ENCODE measurements at regions not wholly inside any gene's neighbourhood (a gene's known extent, or its start where the extent isn't known, plus 50 kb on each side); places are given as distances from the start of the nearest gene placed in this dataset.
"Not testable (repeated sequence)": the region's sequence is repeated elsewhere in the genome, so short reads cannot be mapped to it uniquely, and the experiment has no call there.

- POLR2A ChIA-PET = no interaction called here
- CTCF ChIA-PET = no interaction called here
These were observed 1183.7 kb upstream of the CELF2 start for GRCh38 chr10:9833942-9834341.

GRCh38 chr10:9834434-9834833, 1183.2 kb upstream of the CELF2 start:
- POLR2A ChIA-PET = no interaction called here
- CTCF ChIA-PET = no interaction called here

- CTCF ChIA-PET = no interaction called here
- POLR2A ChIA-PET = no interaction called here
These were observed 1172.6 kb upstream of the CELF2 start for GRCh38 chr10:9845075-9845474.

DNA sequence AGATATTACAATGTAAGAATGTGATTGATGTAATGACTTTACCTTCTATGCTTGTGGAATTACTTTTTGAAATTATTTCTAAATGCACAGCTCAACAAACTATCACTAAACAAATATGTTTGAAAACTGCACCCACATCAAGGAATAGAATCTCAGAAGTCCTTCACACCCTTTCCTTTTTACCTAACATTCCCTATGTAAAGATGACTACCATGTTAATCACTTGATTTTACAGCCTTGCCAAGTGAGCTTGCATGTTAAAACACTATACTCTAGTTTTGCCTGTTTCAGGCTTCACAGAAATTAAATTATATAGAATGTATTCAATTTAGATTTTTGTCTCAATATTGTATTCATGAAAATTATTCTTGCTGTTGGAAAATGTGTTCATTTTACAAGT, 1169.4 kb upstream of the CELF2 start:
- POLR2A ChIA-PET = no interaction called here

DNA sequence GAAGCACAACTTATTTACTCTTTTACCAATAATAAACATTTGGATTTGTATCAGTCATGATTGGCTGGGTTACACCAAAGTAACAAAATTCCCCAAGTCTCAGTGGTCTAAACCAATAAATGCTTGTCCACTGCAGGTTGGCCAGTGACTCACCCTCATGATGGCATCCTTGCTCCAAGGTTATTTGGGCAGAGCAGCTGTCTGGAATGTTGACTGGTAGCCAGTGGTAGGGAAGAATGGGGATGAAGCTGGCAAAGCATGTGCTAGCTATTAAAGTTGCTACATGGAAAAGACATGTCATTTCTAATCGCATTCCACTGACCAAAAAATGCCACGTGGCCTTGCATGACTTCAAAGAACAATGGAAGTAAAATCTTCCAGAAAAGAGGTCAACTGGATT, 1168.7 kb upstream of the CELF2 start:
- ChIA-PET CTCF (no interaction called here), POLR2A (no interaction called here)

More for the DNA sequence above, 1169.4 kb upstream of the CELF2 start:
- CTCF ChIA-PET = no interaction called here

DNA sequence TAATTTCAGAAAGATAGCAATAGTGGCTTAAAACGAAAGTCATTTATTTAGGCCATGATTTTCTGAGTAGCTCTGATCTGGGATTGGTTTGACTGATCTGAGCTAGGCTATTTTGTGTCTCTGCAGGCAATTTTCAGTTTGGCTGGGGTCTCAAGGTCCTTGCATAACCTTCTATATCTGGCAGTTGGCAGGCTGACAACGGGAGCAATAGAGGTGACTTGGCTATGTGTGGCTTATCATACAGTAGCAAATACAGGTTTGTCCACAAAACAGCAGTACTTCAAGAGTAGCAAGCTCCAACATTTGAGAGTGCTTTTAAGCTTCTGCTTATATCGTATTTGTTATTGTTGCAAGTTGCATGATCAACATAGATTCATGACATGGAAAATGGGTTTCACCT, 1167.3 kb upstream of the CELF2 start:
- CTCF ChIA-PET = no interaction called here
- POLR2A ChIA-PET = no interaction called here

DNA sequence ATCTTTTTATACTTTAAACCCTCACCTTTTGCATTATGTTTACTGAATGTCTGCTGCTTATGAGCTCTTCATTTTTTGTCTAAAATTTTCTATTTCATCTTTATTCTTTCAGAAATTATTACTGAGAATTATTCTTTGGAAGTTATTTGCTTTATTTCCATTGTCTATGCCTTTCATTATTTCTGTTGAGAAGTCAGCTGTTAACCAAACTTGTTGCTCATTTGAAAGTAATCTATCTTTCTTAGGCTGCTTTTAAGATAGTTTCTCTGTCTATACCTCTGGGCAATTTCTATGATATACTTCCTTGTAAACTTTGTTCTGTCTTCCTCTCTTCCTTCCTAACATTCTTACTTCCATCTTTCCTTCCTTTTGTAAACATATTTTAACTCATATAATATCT, 1165.9 kb upstream of the CELF2 start:
- CTCF ChIA-PET = no interaction called here

GRCh38 chr10:9853405-9854355, 1164.0 kb upstream of the CELF2 start:
- CTCF ChIA-PET = no interaction called here
- POLR2A ChIA-PET = no interaction called here

More for the DNA sequence above, 1165.9 kb upstream of the CELF2 start:
- POLR2A ChIA-PET = no interaction called here

DNA sequence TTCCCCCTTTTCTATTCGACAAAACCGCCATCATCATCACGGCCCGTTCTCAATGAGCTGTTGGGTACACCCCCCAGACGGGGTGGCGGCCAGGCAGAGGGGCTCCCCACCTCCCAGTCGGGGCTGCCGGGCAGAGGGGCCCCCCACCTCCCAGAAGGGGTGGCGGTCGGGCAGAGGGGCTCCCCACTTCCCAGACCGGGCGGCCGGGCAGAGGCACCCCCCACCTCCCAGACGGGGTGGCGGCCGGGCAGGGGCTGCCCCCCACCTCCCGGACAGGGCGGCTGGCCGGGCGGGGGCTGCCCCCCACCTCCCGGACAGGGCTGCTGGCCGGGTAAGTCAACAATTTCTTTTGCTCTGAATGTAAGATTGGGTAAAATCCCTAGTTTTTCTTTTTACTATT, 1162.2 kb upstream of the CELF2 start:
- CTCF ChIA-PET, POLR2A ChIA-PET: not testable (repeated sequence)

DNA sequence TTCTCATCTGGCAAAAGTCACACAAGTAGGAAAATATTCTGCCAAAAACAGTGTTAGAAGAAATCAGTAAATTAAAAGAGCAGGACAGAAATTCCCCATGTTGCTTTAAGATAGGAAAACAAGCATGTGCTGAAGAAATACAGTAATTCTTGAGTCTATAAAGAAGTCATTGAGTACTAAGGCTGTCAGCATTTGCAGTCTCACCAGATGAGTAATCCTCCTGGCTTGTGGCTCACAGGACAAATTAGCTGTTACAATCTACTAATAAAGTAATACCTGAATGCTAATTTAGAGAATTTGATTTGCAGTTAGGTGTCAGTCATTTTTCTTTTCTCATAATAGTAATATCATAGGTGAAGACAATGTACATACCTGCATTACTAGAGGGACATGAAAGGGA, 1158.9 kb upstream of the CELF2 start:
- ChIA-PET CTCF (no interaction called here), POLR2A (no interaction called here)

- CTCF ChIA-PET = no interaction called here
- POLR2A ChIA-PET = no interaction called here
These were observed 1157.6 kb upstream of the CELF2 start for GRCh38 chr10:9860045-9860444.

GRCh38 chr10:9863559-9864121, 1154.0 kb upstream of the CELF2 start:
- ChIA-PET POLR2A (no interaction called here), CTCF (no interaction called here)

- ChIA-PET POLR2A (no interaction called here), CTCF (no interaction called here)
These were observed 1149.2 kb upstream of the CELF2 start for GRCh38 chr10:9868499-9868898.

DNA sequence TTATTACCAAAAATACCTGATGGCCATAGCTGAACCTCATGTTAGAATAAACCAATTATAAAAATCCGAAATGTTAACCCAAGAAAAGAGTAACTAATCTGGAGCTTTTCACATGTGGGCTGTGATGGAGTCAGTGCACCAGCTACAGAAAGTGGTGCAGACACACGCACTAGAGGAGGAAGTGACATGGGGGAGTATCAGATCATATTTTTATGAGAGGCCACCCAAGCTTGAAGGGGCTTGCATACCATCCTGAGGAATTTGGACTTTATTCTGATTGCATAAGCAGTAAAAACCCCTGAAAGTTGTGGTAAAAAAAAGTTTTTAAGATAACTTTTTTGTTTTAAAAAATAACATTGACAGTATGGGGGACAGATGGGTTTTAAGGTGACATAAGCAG, 1148.5 kb upstream of the CELF2 start:
- POLR2A ChIA-PET = no interaction called here
- CTCF ChIA-PET = no interaction called here

DNA sequence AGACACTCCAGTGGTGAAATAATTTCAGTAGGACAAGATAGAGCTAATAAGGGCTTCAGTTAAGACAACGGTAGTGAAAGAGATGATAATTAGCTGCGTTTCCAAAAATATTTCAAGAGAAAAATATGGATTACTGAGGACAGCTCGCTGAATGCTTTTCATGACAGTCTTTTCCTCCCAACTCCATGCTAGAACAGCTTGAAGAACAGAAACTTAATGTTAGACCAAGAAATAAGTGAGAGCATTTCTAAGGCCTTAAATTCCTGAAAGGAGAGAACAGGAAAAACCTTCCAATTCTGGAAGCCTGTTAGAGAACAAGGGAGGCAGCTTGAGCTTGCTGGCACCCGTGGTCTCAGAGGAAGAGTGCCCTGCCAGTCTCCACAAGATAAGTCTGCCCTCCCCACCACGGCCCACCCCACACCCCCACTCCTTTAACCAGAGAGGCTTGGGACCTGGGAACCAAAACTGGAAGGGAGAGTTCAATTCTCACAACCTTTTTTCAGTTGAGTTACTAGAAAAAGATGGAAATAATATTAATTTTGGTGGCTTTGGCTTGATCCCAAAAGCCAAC, 1148.0 kb upstream of the CELF2 start:
- CTCF ChIA-PET = no interaction called here
- POLR2A ChIA-PET = interaction anchor here (0.6 kb wide), 1 partner anchor 23 kb away, joined by 3 read pairs; no protein-coding TSS in a partner anchor

DNA sequence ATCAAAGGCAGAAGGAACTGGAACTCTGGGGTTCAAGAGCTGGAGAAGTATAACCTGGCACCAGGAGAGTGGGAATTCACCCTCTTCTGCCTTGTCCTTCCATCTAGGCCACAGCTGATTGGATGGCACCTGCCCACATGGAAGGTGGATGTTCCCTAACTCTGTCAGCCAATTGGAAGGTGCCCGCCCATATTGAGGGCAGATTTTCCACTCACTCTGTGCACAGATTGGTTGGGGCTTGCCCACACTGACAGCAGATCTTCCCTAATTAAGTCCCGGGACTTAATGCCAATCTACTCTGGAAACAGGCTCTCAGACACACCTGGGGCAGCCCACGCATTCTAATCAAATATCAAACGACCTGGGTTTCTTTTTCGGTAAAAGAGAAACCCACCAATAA, 1142.3 kb upstream of the CELF2 start:
- CTCF ChIA-PET = no interaction called here

GRCh38 chr10:9877978-9878377, 1139.7 kb upstream of the CELF2 start:
- CTCF ChIA-PET = no interaction called here
- POLR2A ChIA-PET = no interaction called here

More for the DNA sequence above, 1142.3 kb upstream of the CELF2 start:
- POLR2A ChIA-PET = no interaction called here

- ChIA-PET CTCF (no interaction called here), POLR2A (no interaction called here)
These were observed 1139.3 kb upstream of the CELF2 start for GRCh38 chr10:9878383-9878782.

DNA sequence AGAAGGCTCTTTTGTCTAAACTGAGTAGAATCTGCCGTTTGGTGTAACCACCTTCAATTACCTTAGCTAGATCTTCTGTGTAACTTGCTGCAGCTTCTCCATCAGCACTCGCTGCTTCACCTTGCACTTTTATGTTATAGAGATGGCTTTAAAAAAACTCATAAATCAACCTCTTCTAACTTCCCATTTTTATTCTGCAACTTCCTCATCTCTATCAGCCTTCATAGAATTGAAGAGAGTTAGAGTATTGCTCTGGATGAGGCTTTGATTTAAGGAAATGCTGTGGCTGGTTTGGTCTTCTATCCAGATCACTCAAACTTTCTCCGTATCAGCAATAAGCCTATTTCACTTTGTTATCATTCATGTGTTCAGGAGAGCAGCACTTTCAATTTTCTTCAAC, 1131.9 kb upstream of the CELF2 start:
- CTCF ChIA-PET = no interaction called here
- POLR2A ChIA-PET = no interaction called here

DNA sequence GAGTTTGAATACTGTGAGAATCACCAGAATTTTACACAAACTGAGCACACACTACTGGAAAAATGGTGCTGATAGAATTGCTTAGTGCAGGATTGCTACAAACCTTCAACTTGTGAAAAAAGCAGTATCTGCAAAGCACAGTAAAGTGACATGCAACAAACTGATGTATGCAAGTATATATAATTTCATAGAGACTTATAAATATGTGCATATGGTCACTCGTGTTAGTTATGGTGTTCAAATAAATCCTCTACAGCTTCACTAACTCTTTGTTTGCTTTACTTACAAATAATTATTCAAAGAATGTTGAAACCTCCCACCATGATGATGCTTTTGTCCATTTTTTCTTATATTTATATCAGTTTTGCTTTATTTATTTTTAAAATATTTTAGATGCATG, 1130.9 kb upstream of the CELF2 start:
- ChIA-PET CTCF (no interaction called here), POLR2A (no interaction called here)

- CTCF ChIA-PET = no interaction called here
- POLR2A ChIA-PET = no interaction called here
These were observed 1122.2 kb upstream of the CELF2 start for GRCh38 chr10:9895453-9895852.

DNA sequence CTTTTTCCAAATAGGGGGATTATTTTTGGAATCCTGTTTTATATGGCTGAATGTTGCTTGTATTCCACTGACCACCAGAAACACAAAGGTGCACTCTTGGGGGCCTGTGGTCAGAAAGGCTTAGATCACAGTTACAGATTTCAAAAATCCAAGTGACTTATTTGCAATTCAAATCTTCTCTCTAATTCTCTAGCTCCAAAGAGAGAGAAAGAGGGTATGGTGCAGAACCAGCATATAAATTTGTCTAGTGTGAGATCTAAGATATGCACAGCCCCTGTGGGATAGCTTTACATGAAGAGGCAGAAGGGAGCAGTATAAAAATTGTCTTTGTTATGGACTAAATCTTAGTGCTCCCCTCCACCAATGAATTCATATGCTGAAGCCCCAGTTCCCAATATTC, 1121.7 kb upstream of the CELF2 start:
- ChIA-PET POLR2A (no interaction called here), CTCF (no interaction called here)
